ENCODE measurements at regions not wholly inside any gene's neighbourhood (a gene's known extent, or its start where the extent isn't known, plus 50 kb on each side); places are given as distances from the start of the nearest gene placed in this dataset.
"Not testable (repeated sequence)": the region's sequence is repeated elsewhere in the genome, so short reads cannot be mapped to it uniquely, and the experiment has no call there.

DNA sequence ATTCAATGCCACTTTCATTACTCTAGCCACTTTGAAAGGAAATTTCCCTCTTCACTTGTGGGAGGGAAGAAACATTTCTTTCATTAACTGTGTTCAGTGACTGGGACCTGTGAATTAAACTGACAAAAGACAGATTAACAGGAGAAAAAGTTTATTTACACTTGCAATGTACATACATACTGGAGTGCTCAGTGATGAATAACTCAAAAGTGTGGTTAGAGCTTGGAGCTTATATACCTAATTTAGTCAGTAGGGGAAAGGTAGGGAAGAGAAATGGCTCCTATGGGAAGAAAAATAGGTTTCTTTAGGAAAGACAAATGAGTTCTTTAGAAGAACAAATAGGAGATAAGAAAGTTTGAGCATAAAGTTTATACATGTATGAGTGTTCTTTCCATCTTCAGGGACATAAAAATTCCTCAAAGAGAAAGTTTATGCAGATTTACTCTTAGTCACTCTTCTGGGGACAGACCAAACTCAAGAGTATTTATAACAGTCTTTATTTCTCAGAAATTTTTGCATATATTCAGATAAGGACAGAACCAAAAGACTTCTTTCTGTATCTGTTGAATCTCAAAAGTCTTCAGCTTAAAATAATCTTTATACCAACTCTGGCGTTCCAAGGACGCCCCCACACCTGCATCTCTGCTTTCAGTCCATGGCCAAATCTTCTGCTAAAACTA, 120.0 kb upstream of the RAI14 start:
- DNase-seq, result no peak

GRCh38 chr5:34536699-34537098, 119.4 kb upstream of the RAI14 start:
- DNase-seq, result no peak

DNA sequence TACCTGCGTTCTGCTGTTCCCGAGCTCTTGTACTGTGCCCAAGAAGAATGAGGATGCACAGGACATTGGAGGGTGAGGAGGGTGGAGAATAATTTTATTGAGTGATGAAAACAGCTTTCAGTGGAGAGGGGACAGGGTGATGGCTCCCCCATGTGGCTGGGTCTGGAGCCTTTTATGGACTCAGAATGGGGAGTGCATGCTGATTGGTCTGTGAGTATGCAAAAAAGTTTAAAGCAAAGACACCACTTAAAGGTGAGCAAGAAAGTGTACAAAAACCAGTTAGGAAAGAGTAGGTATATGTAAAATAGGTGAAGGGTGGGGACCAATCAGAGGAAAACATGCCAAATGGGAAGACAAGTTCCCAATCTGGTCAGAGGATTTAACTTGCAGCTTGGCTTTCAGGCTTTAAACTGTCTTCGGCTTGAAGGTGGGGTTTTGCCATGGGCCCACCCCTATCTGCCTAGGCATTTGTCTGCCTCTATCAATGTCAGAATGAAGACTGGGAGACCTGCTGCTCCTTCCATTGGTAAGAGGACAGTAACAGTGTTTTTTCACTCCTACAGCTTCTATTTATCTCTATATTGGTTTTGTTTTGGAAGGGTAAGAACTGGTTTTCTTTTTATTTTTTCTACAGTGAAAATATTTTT, 118.0 kb upstream of the RAI14 start:
- DNase-seq, result no peak

DNA sequence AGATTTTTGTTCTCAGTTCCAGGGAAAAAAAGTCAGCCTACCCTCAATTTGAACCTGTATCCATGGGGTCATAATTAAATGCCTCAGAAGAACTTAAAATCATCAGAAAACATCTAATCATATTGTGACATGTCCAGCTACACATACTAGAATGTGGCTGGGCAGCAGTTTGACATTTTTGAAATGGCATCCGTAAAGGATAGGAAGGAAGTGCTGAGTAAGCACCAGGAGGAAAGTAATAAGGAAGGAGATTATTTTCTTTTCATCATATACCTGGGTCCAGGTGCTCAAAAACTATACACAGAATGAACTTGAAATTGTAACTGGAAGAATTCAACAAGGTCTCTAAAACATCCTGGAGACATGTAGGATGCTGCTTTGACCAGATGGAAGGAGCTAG, 116.9 kb upstream of the RAI14 start:
- no peak for DNase-seq

GRCh38 chr5:34541067-34541466, 115.1 kb upstream of the RAI14 start:
- DNase-seq, result no peak

DNA sequence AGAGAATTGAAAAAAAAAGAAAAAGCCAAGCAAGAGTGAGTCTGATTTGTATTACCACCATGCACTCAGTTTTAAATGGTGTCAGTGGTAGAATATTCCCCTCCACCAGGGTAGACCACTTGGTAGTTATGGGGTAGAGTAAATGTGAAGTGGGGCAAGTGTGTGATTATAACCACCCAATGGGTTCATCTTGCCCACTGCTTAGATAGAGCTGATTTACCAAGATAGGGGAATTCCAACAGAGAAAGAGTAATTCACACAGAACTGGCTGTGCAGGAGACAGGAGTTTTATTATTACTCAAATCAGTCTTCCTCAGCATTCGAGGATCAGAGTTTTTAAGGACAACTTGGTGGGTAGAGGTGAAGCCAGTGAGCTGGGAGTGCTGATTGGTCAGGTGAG, 113.3 kb upstream of the RAI14 start:
- no peak for DNase-seq

DNA sequence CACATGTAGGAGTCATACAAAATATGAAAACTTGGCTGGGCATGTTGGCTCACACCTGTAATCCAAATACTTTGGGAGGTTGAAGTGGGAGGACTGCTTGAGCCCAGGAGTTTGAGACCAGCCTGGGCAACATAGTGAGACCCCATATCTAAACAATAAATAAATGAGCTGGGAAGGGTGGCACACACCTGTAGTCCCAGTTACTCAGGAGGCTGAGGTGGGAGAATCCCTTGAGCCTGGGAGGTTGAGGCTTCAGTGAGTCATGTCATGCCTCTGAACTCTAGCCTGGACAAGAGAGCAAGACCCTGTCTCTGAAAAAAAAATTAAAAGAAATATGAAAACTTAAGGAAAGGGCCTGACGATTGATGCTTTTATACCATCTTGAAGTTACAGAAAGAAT, 112.4 kb upstream of the RAI14 start:
- no peak for DNase-seq

GRCh38 chr5:34544403-34544802, 111.7 kb upstream of the RAI14 start:
- no peak for DNase-seq

DNA sequence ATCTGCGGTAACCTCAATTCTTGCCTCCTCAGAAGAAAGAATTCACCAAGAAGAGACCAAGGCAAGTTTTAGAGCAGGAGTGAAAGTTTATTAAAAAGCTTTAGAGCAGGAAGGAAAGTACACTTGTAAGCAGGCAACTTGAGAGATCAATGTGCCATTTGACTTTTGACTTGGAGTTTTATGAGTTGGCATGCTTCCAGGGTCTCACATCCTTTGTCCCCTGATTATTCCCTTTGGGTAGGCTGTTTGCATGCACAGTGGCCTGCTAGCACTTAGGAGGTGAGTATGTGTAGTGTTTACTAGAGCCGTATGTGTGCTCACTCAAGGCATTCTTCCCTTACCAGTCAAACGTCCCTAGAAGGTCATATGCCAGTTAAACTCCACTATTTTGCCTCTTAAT, 111.0 kb upstream of the RAI14 start:
- DNase-seq, result no peak

- DNase-seq, result no peak
Measured at GRCh38 chr5:34545626-34546025, 110.5 kb upstream of the RAI14 start.

DNA sequence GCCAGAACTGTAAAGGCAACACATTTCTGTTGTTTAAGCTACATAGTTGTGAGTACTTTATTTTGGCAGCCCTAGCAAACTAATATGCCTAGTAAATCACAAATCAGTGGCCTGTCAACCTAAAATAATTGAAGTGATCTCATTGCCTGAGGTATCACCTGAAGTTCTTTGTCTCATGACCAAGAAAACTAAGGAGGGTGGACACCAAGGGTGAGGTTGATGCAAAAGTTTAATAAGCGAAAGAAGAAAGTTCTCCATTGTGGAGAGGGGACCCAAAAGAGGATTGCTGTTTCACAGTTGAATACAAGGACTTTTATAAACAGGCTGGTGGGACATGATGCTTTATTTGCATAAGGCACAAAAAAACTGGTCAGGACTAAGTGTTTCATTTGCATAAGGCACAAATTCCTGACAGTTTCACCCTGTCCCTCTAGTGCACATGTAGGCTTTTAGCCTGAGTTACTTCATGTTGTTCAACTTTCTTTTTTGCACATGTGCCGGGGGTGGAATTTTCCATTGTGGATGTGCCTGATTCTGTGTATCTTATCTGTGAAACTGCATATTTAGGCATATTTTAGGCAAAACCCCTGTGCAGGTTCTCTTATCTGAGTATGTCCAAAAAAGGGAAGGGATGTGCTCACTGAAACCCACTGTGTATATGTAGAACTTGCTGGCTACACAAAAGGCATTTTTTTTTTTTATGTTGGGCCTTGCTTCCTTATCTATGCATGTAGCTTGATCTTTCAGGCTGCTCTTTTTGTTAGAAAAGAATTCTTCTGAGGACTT, 108.6 kb upstream of the RAI14 start:
- no peak for DNase-seq

GRCh38 chr5:34548086-34548403, 108.1 kb upstream of the RAI14 start:
- DNase-seq, result no peak

GRCh38 chr5:34550247-34550646, 105.9 kb upstream of the RAI14 start:
- no peak for DNase-seq

DNA sequence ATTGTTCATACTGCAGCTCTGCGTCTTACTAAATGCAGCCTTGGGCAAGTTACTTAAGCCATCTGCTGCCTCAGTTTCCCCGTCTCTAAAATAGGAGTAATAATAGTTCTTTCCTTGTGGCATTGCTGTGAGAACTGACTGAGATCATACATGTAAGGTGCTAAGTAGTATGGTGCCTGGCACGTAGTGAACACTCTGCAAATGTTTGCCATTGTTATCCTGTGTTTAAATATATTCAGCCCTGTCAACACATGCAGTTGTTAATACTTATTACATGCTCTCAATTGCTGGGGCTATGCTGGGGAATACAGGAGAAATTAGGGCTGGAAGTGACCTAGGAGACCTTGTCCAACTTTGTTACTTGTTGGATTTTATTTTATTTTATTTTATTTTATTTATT, 105.2 kb upstream of the RAI14 start:
- DNase-seq, result no peak

DNA sequence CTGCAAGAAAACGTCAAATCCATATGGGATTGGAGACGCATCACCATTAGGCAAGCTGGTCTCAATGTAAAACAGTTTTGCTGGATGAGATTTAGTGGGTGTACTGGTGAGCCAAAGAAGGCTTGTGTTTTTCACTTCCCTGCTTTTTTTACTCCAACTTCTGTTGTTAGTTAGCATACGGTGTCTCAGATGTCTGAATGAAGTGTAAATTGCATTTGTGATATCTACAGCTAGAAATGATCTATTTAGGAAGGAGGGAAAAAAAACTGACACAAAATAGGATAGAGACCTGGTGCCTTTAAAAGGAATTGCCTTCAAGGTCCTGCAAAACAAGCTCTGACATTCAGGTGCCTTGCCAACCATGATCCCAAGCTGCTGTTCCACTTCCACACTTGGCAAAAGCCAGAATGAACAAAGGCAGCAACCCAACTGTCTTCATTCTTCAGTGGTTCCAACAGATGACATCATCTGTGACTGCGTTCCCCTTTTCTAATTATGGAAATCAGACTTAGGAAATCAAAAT, 104.2 kb upstream of the RAI14 start:
- DNase-seq, result no peak

DNA sequence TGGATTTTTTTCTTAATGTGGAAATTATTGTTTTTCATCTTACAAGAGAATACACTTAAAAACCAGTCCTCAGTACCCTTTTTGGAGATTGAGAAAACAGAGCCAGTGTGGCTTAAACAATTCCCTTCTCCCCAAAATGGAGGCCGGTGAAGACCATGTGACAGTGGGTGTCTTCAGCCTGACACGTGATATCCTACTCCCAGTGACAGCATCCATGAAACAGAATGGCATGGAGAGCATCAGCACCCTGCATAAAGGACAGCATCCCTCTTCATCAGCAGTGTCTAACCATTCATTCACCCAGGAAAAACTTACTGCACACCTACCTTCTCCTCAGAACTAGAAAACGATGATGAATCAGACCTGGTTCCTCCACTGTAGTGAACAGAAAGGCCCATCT, 103.4 kb upstream of the RAI14 start:
- DNase-seq, result no peak

DNA sequence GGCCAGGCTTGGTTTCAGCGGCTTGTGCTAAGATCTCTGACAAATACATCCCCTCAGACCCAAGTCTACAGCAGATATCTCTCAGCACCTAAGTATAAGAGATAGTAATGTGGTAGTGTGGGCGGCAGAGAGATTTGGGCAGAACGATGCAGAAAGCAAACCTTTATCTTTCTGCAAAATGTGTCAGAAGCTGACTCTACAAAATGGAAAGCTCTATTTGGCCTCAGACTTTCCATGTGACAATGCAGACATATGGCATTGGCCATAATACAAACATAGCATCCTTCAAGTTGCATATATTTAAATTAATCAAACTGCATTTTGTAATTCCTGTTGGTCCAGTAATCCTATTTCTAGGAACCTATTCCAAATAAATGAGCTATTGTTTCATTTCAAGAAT, 102.5 kb upstream of the RAI14 start:
- no peak for DNase-seq

GRCh38 chr5:34554641-34555040, 101.5 kb upstream of the RAI14 start:
- DNase-seq, result no peak

DNA sequence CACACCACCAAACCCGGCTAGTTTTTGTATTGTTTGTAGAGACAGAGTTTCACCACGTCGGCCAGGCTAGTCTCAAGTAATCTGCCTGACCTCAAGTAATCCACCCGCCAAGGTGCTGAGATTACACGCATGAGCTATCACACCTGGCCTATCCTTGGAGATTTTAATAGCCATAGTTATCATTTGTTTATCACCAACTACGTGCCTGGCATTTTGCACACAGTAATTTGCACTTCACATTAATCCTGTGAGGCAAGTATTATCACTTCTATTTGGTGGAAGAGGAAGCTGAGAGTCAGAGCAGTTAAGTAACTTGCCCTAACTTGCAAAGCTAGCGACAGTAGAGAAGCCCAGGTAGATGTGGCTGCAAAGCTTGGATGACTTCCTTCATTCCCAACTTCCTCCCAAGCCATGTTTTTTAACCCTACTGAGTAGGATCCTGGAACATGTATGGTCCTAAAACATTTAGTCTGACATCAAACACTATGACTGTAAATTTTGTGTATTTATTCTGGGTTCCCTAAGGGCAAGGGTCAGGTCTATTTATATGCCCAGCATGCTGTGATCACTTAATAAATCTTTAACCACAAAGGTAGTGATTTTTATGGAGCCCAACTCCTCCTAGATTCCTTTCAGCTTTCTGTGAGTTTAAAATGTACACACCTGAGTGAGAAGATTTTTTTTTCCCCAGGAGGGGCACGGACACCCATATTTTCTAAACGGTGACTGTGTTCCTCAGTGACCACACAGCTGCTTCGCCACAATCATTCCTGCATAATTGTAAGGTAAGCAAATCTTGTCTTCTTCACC, 100.2 kb upstream of the RAI14 start:
- DNase-seq, result no peak

DNA sequence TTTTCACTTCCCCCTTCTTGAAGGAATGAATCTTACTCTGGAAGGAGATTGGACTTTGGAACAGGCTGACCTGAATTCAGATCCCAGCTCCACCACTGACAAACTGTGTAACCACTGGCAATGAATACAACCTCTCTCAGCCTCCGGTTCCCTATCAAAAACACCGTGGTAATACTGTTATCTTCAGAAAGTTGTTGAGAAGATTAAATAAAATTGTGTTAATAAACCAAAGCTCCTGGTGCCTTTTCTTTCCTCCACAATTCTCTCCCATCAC, 99.7 kb upstream of the RAI14 start:
- no peak for DNase-seq

DNA sequence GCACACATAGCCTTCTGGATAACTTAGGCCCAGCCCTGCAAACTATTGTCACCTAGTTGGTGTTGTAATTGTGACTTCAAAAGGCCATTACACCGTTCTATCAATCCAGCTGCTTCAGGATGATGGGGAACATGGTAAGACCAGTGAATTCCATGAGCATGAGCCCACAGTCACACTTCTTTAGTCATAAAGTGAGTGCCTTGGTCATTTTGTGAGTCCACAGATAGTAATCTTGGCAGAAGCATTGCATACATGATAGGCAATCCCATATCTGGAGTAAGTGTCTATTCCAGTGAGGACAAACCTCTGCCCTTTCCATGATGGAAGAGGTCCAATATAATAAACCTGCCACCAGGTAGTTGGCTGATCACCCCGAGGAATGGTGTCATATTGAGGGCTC, 94.5 kb upstream of the RAI14 start:
- not testable (repeated sequence) for DNase-seq

- no peak for DNase-seq
Measured at GRCh38 chr5:34562791-34563190, 93.3 kb upstream of the RAI14 start.

- DNase-seq, result no peak
Measured at GRCh38 chr5:34563269-34563668, 92.9 kb upstream of the RAI14 start.

Data from central memory CD4-positive, alpha-beta T cell (primary cell).